Breast epithelium (tissue), 4 donors: ENCODE measurements at regions not wholly inside any gene's neighbourhood (a gene's known extent, or its start where the extent isn't known, plus 50 kb on each side); places are given as distances from the start of the nearest gene placed in this dataset.

Experiments used
- DNase-seq, 2 donors: peaks; one replicate each; pipeline ENCODE4 v3.0.0-alpha.2; 2019; ENCODE audit warnings: low spot score in 2 of 2
- H3K27ac ChIP-seq, 2 donors: fragments of 200-600 bp; sonication (generic) in 1 of 2; one replicate each; pipeline ENCODE4 v1.5.1; 2016 to 2019; ENCODE audit warnings: mild to moderate bottlenecking in 1 of 2
- H3K27me3 ChIP-seq, 2 donors: fragments of 200-600 bp; sonication (generic) in 1 of 2; one replicate each; pipeline versions ENCODE4 v1.5.1 to v1.6.0; 2017 to 2019; ENCODE audit warnings: control low read depth in 1 of 2, mild to moderate bottlenecking in 1 of 2
- H3K36me3 ChIP-seq: fragments of 200-600 bp; one replicate; pipeline ENCODE4 v1.5.1; 2019
- H3K4me1 ChIP-seq, 2 donors: fragments of 200-600 bp; sonication (generic); one replicate each; pipeline ENCODE4 v1.5.1; 2016 to 2019; ENCODE audit warnings: control low read depth in 1 of 2
- H3K4me3 ChIP-seq, 3 donors: fragments of 200-600 bp; sonication (generic); 1 replicate in 2 of 3; 2 replicates in 1 of 3; pipeline ENCODE4 v1.5.1; 2016 to 2019; ENCODE audit warnings: mild to moderate bottlenecking in 3 of 3, moderate library complexity in 2 of 3
- H3K9me3 ChIP-seq, 2 donors: fragments of 200-600 bp; sonication (generic) in 1 of 2; one replicate each; pipeline ENCODE4 v1.5.1; 2016 to 2019; ENCODE audit warnings: control low read depth in 1 of 2
- CTCF ChIP-seq, 3 donors: fragments of 450-650 bp; IDR thresholded peaks; one replicate each; pipeline ENCODE4 v1.5.1; 2016 to 2017; ENCODE audit warnings: antibody characterized with exemption in 3 of 3, mild to moderate bottlenecking in 3 of 3, moderate library complexity in 3 of 3
- POLR2A ChIP-seq: fragments of 450-650 bp; IDR thresholded peaks from one replicate; pipeline ENCODE4 v1.6.1; 2016; ENCODE audit warnings: antibody characterized with exemption, mild to moderate bottlenecking, moderate library complexity
- POLR2AphosphoS5 ChIP-seq, 3 donors: sonication (generic); formaldehyde crosslinking; IDR thresholded peaks; one replicate each; pipeline ENCODE4 v1.6.1; 2017; ENCODE audit warnings: antibody characterized with exemption in 3 of 3
- intact Hi-C: fragments of 100-400 bp; cut with DNase I; formaldehyde crosslinking; loops from one replicate; pipeline ENCODE4 v1.15.1; 2023; ENCODE audit warnings: low total_unique reads

GRCh38 chr15:36491912-36492311, 87.5 kb upstream of the CDIN1 start:
- TF ChIP-seq POLR2A (no peak), CTCF (IDR thresholded peaks at IDR 0.05) (no peak), POLR2AphosphoS5 (IDR thresholded peaks at IDR 0.05) (no peak)
- H3K36me3 ChIP-seq: no peaks in the 10 kb centered on the region
- intact Hi-C loops: no loop called here
- no peaks in the 10 kb centered on the region for H3K9me3 ChIP-seq
- no peaks in the 10 kb centered on the region for H3K4me1 ChIP-seq
- DNase-seq: no peak
- H3K4me3 ChIP-seq: no peak overlapping the region
- no peaks in the 10 kb centered on the region for H3K27me3 ChIP-seq
- no peak overlapping the region for H3K27ac ChIP-seq

GRCh38 chr15:36495456-36495991, 83.9 kb upstream of the CDIN1 start:
- no peak overlapping the region for H3K4me3 ChIP-seq
- intact Hi-C loops: no loop called here
- H3K4me1 ChIP-seq: no peaks in the 10 kb centered on the region
- DNase-seq: no peak
- H3K27me3 ChIP-seq: no peaks in the 10 kb centered on the region
- H3K27ac ChIP-seq: no peak overlapping the region
- H3K9me3 ChIP-seq: no peaks in the 10 kb centered on the region
- no peak for TF ChIP-seq CTCF (IDR thresholded peaks at IDR 0.05)
- no peak for TF ChIP-seq POLR2A
- TF ChIP-seq POLR2AphosphoS5 (IDR thresholded peaks at IDR 0.05): no peak
- H3K36me3 ChIP-seq: no peaks in the 10 kb centered on the region

- no peak overlapping the region for H3K27ac ChIP-seq
- DNase-seq: no peak
- no peak overlapping the region for H3K4me3 ChIP-seq
- TF ChIP-seq POLR2AphosphoS5 (IDR thresholded peaks at IDR 0.05) (no peak), CTCF (IDR thresholded peaks at IDR 0.05) (no peak), POLR2A (no peak)
- intact Hi-C loops: no loop called here
- H3K4me1 ChIP-seq: no peaks in the 10 kb centered on the region
- no peaks in the 10 kb centered on the region for H3K27me3 ChIP-seq
- H3K36me3 ChIP-seq: no peaks in the 10 kb centered on the region
- H3K9me3 ChIP-seq: no peaks in the 10 kb centered on the region
Observed at GRCh38 chr15:36497901-36498300, 81.5 kb upstream of the CDIN1 start.

- no peak for DNase-seq
- intact Hi-C loops: no loop called here
- no peak overlapping the region for H3K4me3 ChIP-seq
Observed at GRCh38 chr15:36498401-36498800, 81.0 kb upstream of the CDIN1 start.

GRCh38 chr15:36498916-36499315, 80.5 kb upstream of the CDIN1 start:
- Histone ChIP-seq H3K27me3 (no peaks in the 10 kb centered on the region), H3K4me3 (no peak overlapping the region), H3K4me1 (no peaks in the 10 kb centered on the region), H3K27ac (no peak overlapping the region), H3K9me3 (no peaks in the 10 kb centered on the region), H3K36me3 (no peaks in the 10 kb centered on the region)
- no peak for TF ChIP-seq POLR2A
- TF ChIP-seq CTCF (IDR thresholded peaks at IDR 0.05): no peak
- no peak for TF ChIP-seq POLR2AphosphoS5 (IDR thresholded peaks at IDR 0.05)
- intact Hi-C loops: no loop called here
- DNase-seq: no peak

More at GRCh38 chr15:36498401-36498800, 81.0 kb upstream of the CDIN1 start:
- no peak overlapping the region for H3K27ac ChIP-seq
- no peaks in the 10 kb centered on the region for H3K4me1 ChIP-seq
- no peaks in the 10 kb centered on the region for H3K36me3 ChIP-seq
- TF ChIP-seq POLR2A (no peak), POLR2AphosphoS5 (IDR thresholded peaks at IDR 0.05) (no peak), CTCF (IDR thresholded peaks at IDR 0.05) (no peak)
- H3K27me3 ChIP-seq: no peaks in the 10 kb centered on the region
- no peaks in the 10 kb centered on the region for H3K9me3 ChIP-seq
